NB4 (cell line): ENCODE measurements at regions not wholly inside any gene's neighbourhood (a gene's known extent, or its start where the extent isn't known, plus 50 kb on each side); places are given as distances from the start of the nearest gene placed in this dataset.

Experiments
- DNase-seq: peaks from one replicate; pipeline ENCODE4 v3.0.0; 2010; ENCODE audit warnings: low read depth
- H3K4me3 ChIP-seq: one replicate; pipeline ENCODE4 v1.5.1; 2011; ENCODE audit warnings: mild to moderate bottlenecking, low read depth, low read length, moderate library complexity
- CTCF ChIP-seq: IDR thresholded peaks from one replicate; pipeline ENCODE4 v1.5.1; 2012; ENCODE audit warnings: low read depth, low read length
- MAX ChIP-seq: IDR thresholded peaks from 2 replicates; pipeline ENCODE4 v1.6.1; 2011; ENCODE audit warnings: low read depth, low read length
- MYC ChIP-seq: IDR thresholded peaks from 2 replicates; pipeline ENCODE4 v1.6.1; 2011; ENCODE audit warnings: low read depth, low read length
- POLR2A ChIP-seq: IDR thresholded peaks from 2 replicates; pipeline ENCODE4 v1.6.1; 2011; ENCODE audit warnings: mild to moderate bottlenecking; ENCODE audit not compliant: insufficient read length; ENCODE audit errors: extremely low read depth

GRCh38 chr20:16926626-16927430 is 178.7 kb downstream of the OTOR start:
- H3K4me3 ChIP-seq: no peak overlapping the region
- DNase-seq: no peak
- no peak for TF ChIP-seq MAX
- TF ChIP-seq POLR2A: no peak
- TF ChIP-seq CTCF: no peak
- TF ChIP-seq MYC: no peak

- no peak for DNase-seq
- no peak for TF ChIP-seq MYC
- TF ChIP-seq POLR2A: no peak
- no peak for TF ChIP-seq MAX
- TF ChIP-seq CTCF: no peak
- no peak overlapping the region for H3K4me3 ChIP-seq
These were observed 181.6 kb downstream of the OTOR start for GRCh38 chr20:16929756-16930155.

GRCh38 chr20:16930656-16931055 is 182.5 kb downstream of the OTOR start:
- no peak for DNase-seq

GRCh38 chr20:16939051-16939450 is 190.9 kb downstream of the OTOR start:
- TF ChIP-seq CTCF (no peak), POLR2A (no peak), MYC (no peak), MAX (no peak)
- no peak for DNase-seq

More at GRCh38 chr20:16930656-16931055, 182.5 kb downstream of the OTOR start:
- H3K4me3 ChIP-seq: no peak overlapping the region
- TF ChIP-seq POLR2A (no peak), MYC (no peak), CTCF (no peak), MAX (no peak)

GRCh38 chr20:16940701-16941100 is 192.5 kb downstream of the OTOR start:
- DNase-seq: no peak
- TF ChIP-seq CTCF (no peak), POLR2A (no peak), MYC (no peak), MAX (no peak)
- no peak overlapping the region for H3K4me3 ChIP-seq

More at GRCh38 chr20:16939051-16939450, 190.9 kb downstream of the OTOR start:
- H3K4me3 ChIP-seq: no peak overlapping the region
